C4-2B (cell line): ENCODE measurements at regions not wholly inside any gene's neighbourhood (a gene's known extent, or its start where the extent isn't known, plus 50 kb on each side); places are given as distances from the start of the nearest gene placed in this dataset.

Experiments
- H3K27ac ChIP-seq: fragments of 450-650 bp; 2 replicates; pipeline ENCODE4 v1.5.1; 2017
- ZFX ChIP-seq: fragments of 450-650 bp; IDR thresholded peaks from 2 replicates; pipeline ENCODE4 v1.6.1; 2017
- TF ChIP-seq, protein P1 (sequence below): fragments of 450-650 bp; conservative IDR thresholded peaks from 2 replicates; pipeline ENCODE4 v1.5.1; 2017; ENCODE audit warnings: mild to moderate bottlenecking

DNA sequence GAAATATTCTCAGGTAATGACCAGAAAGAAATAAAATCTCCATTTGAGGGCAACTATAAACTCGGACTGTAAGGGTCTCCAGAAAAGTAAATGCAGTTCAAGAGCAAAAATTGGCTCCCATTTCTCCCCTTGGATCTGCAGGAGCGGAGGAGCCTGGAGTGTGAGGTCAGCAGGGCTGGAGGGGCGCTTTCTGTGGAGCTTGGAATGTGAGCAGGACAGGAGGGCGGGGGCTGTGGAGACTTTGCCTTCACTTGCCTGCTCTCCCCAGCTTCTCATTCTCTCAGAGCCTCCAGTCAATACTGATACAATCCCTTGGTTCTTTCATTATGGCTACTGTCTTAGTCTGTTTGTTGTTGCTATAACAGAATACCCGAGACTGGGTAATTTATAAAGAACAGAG, 162.8 kb upstream of the ANKH start:
- no peak overlapping the region for H3K27ac ChIP-seq
- TF ChIP-seq ZFX = no peak
- TF ChIP-seq, protein P1, sequence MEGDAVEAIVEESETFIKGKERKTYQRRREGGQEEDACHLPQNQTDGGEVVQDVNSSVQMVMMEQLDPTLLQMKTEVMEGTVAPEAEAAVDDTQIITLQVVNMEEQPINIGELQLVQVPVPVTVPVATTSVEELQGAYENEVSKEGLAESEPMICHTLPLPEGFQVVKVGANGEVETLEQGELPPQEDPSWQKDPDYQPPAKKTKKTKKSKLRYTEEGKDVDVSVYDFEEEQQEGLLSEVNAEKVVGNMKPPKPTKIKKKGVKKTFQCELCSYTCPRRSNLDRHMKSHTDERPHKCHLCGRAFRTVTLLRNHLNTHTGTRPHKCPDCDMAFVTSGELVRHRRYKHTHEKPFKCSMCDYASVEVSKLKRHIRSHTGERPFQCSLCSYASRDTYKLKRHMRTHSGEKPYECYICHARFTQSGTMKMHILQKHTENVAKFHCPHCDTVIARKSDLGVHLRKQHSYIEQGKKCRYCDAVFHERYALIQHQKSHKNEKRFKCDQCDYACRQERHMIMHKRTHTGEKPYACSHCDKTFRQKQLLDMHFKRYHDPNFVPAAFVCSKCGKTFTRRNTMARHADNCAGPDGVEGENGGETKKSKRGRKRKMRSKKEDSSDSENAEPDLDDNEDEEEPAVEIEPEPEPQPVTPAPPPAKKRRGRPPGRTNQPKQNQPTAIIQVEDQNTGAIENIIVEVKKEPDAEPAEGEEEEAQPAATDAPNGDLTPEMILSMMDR = no peak

DNA sequence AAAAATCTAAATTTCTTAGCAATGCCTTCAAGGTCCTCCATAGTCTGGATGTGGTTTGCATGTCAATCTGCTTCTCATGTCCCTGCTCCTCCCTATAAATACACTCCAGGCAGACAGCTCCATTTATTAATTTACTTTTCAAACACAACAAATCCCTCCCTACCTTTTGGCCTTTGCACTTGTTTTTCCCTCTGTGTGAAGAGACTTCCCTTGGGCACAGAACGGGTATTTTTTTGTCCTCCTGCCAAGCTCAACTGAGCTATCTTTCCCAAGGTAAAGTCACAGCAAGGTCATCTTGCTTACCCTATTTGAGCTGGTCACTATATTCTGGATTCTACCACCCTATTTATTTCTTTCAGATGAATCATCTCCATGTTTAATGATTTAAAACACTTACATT, 159.6 kb upstream of the ANKH start:
- no peak overlapping the region for H3K27ac ChIP-seq
- no peak for TF ChIP-seq ZFX
- TF ChIP-seq, protein P1 = no peak

DNA sequence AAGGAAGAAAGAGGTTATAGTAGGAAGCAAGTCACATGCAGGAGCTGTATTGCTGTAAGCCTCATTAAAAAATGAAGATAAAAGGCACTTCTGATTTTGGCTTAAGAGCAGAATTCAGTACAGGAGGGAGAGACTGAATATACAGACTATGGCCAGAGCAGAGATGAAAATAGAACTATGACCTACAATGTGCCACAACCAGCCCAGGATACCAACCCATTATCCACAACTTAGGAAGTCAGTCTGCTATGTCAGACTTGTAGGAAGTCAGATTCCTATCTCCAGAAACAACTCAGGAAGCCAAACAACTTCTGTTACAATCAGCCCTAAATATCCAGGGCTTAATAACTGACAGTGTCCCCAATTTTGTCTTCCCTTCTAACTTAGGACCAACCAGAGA, 156.2 kb upstream of the ANKH start:
- no peak overlapping the region for H3K27ac ChIP-seq

DNA sequence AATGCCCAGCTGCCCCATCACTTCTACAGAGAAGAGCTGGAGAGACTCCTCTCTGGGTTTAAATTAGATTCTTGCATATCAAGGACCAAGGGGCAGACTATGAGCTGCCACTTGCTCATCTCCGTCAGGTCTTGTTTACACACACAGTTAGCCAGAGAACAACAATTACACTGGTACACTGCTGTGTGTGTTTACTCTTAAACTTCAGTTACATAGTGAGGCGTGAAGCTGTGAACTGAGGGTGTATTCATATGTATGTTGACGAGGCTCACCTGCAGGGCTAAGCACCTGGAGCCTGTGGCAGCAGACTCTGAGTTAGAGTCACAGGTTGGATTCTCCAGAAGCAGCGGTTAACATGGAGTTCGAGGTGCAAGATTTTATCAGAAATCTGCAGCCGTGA, 155.4 kb upstream of the ANKH start:
- TF ChIP-seq, protein P1 = no peak
- TF ChIP-seq ZFX = no peak
- H3K27ac ChIP-seq = no peak overlapping the region

More for the DNA sequence above, 156.2 kb upstream of the ANKH start:
- TF ChIP-seq, protein P1 = no peak

DNA sequence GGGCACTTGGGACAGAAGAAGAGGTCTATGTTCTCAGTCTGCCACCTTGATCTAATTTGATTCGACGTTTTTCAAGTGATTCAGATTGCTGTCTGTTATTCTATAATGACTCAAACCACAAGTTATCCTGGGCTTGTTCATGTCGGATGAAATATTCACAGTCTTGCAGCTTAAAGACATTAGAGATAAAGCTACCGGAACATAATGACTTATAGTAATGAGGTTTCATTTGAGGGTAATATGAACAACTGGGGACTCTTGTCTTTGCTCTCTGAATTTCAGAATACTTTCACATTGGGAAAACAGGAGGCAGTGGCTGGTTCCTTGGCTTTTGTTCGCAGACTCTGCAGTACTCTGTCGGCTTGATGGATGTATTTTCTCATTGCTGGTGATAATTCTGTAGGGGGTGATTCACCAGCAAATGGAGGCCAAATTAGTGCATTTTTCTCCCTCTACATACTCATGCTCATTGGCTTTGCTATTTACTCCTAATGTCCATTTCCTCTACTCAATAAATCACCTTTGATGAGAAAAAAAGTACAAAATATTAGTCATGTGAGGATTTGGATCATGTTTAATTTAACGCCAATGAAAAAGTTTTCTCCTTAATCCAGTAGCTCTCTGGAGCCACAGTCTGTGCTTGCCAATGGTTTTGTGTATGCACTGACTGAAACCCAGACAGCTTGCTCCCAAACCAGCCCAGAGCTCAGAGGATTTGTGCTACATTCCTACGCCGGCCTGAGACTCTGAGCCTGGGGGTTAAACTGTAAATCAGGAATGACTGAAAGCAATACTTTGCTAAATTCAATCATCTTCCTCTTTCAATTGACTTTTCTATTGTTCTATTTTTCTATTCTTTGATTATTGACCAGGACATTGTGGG, 154.7 kb upstream of the ANKH start:
- TF ChIP-seq, protein P1 = no peak
- no peak for TF ChIP-seq ZFX
- no peak overlapping the region for H3K27ac ChIP-seq

DNA sequence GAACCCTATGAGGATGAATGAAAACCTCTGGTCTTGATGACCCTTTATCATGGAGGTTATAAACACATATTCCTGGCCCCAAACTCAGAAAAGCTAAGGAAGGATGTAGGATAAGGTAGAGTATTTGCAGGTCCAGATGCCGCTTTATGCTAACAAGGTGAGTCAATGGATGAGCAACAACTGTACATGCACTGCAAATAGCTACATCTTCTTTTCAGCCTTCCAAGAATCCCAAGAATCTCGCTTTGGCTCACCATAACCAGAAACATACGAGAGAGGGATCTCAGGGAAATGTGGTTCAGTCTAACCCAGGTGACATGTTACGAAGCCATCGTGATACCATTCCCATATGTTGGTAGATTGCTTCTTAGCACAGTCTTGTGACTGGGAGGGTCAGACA, 152.3 kb upstream of the ANKH start:
- TF ChIP-seq, protein P1 = no peak
- no peak for TF ChIP-seq ZFX
- H3K27ac ChIP-seq = no peak overlapping the region

DNA sequence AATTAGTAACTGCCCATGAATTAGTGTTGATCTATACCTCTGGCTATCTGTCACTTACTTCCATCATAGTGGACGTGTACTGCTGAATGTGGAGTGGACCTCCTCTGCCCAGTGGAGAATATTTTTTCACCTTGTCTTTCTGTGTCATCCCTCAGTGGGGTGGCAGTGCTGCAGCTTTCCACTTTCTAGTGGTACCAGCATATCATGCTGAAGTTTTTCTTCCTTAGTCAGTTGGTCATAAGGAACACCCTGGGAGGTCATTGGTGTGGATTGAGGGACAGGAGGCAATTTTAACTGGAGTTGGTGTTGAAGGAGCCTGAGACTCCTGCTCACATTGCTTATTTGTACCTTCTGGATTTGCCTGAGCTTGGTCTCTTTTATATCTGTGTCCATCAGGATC, 151.7 kb upstream of the ANKH start:
- no peak overlapping the region for H3K27ac ChIP-seq
- TF ChIP-seq, protein P1 = no peak
- TF ChIP-seq ZFX = no peak
